ENCODE measurements at regions not wholly inside any gene's neighbourhood (a gene's known extent, or its start where the extent isn't known, plus 50 kb on each side); places are given as distances from the start of the nearest gene placed in this dataset.

DNA sequence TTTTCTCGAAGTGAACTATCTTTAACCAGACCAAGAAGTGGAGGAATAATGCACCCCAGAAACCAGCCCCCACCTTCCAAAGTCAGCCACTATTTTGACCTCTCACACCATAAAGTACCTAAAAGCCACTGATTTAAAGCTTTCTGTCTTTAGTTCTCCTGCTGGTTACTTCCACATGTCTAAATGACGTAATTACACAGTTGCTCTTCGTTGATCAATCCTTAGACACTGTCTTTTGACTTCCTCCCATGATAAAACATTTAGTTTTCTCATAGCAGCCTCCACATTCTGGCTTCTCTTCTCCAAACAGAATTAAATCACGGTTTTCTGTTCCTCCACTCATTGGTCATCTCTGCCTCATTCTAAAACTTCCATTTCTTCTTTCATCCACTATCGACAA lies 294.4 kb upstream of the N4BP1 start:
- Histone ChIP-seq H3K27me3 (no peaks in the 10 kb centered on the region), H3K27ac (no peak overlapping the region), H3K9me3 (replicated peaks in 1 of 3) (no peaks in the 10 kb centered on the region), H3K4me1 (replicated peaks in 1 of 2) (no peaks in the 10 kb centered on the region), H3K4me3 (no peak overlapping the region), H3K36me3 (replicated peaks in 1 of 2) (no peaks in the 10 kb centered on the region)
- intact Hi-C loops (cut with DNase I) = no loop called here
- TF ChIP-seq POLR2A (IDR thresholded peaks at IDR 0.05) (no peak), CTCF (IDR thresholded peaks at IDR 0.05) (no peak)
- WGBS, 4 donors = 44 to 58% (median 52%) methylated on average over 5 of the region's 5 CpGs
- no peak for DNase-seq

- Histone ChIP-seq H3K36me3 (replicated peaks in 1 of 2) (no peaks in the 10 kb centered on the region), H3K27me3 (no peaks in the 10 kb centered on the region), H3K9me3 (replicated peaks in 1 of 3) (no peaks in the 10 kb centered on the region), H3K27ac (no peak overlapping the region), H3K4me3 (no peak overlapping the region), H3K4me1 (replicated peaks in 1 of 2) (no peaks in the 10 kb centered on the region)
- no peak for DNase-seq
- intact Hi-C loops (cut with DNase I) = no loop called here
- 37 to 47% (median 42%) methylated on average over 5 to 7 of the region's 7 CpGs for WGBS, 4 donors
- TF ChIP-seq CTCF (IDR thresholded peaks at IDR 0.05) (no peak), POLR2A (IDR thresholded peaks at IDR 0.05) (no peak)
Measured at GRCh38 chr16:48903039-48903438, 293.1 kb upstream of the N4BP1 start.

GRCh38 chr16:48901712-48902374 lies 291.9 kb upstream of the N4BP1 start:
- H3K4me1 ChIP-seq (replicated peaks in 1 of 2) = no peaks in the 10 kb centered on the region
- no peaks in the 10 kb centered on the region for H3K36me3 ChIP-seq (replicated peaks in 1 of 2)
- no peak for DNase-seq
- TF ChIP-seq POLR2A (IDR thresholded peaks at IDR 0.05) = no peak
- TF ChIP-seq CTCF (IDR thresholded peaks at IDR 0.05) = no peak
- no peaks in the 10 kb centered on the region for H3K9me3 ChIP-seq (replicated peaks in 1 of 3)
- no peaks in the 10 kb centered on the region for H3K27me3 ChIP-seq
- intact Hi-C loops (cut with DNase I) = no loop called here
- 40 to 51% (median 47%) methylated on average over 9 of the region's 9 CpGs for WGBS, 4 donors
- no peak overlapping the region for H3K4me3 ChIP-seq
- H3K27ac ChIP-seq = no peak overlapping the region

GRCh38 chr16:48899500-48899899 lies 289.5 kb upstream of the N4BP1 start:
- DNase-seq = no peak
- Histone ChIP-seq H3K4me3 (no peak overlapping the region), H3K9me3 (replicated peaks in 1 of 3) (no peaks in the 10 kb centered on the region), H3K27me3 (no peaks in the 10 kb centered on the region), H3K36me3 (replicated peaks in 1 of 2) (no peaks in the 10 kb centered on the region), H3K27ac (no peak overlapping the region), H3K4me1 (replicated peaks in 1 of 2) (no peaks in the 10 kb centered on the region)
- TF ChIP-seq POLR2A (IDR thresholded peaks at IDR 0.05) (no peak), CTCF (IDR thresholded peaks at IDR 0.05) (no peak)
- 53 to 67% (median 59%) methylated on average over 1 of the region's 1 CpG for WGBS, 4 donors
- intact Hi-C loops (cut with DNase I) = no loop called here
